NCI-H2196 treated with DMSO at 0.1 percent for 48 hours (cell line): ENCODE measurements at regions not wholly inside any gene's neighbourhood (a gene's known extent, or its start where the extent isn't known, plus 50 kb on each side); places are given as distances from the start of the nearest gene placed in this dataset.

Source experiments
- DNase-seq: peaks from one replicate; lab custom pipeline; 2025; ENCODE audit not compliant: unreplicated experiment; lab: John Stamatoyannopoulos, UW

DNA sequence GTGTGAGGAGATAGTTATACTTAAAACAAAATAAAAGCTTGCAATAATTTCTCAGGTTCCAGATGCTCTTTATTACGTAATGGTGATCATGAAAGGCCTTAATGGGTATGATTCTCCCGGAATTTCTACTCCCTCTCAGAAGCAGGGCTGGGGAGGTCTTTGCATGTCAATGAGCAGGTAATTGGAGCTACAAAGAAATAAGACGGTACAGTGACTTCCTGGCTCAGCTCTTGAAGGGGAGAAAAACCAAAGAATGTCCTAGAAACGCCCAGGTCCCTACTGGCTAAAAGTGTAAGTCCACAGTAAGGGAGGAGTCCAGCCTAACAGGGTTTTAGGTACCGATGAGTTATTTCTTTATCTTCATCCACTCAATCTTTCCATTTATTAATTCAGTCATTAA is 390.9 kb downstream of the TMEM114 start:
- DNase-seq, result no peak

DNA sequence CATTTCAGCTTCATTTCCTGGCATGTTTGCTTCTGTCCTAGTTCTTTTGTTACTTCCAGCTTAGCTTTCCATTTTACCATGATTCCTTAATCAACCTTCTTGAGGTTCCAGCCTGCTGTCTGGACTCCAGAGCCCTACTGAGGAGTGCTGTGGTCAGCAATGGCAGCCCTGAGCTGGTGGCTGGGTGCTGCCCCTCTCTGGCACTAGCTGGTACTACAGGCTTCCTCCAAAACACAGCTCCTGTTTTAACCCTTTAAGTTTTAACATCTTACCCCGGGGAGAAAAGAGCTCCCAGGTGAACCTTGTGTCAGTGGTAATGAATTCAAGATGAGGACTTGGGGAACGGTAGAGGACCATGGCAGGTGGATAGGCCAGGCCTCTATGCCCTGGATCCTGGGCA is 395.5 kb downstream of the TMEM114 start:
- DNase-seq, result no peak

GRCh38 chr16:8188841-8189240 is 401.5 kb downstream of the TMEM114 start:
- no peak for DNase-seq

DNA sequence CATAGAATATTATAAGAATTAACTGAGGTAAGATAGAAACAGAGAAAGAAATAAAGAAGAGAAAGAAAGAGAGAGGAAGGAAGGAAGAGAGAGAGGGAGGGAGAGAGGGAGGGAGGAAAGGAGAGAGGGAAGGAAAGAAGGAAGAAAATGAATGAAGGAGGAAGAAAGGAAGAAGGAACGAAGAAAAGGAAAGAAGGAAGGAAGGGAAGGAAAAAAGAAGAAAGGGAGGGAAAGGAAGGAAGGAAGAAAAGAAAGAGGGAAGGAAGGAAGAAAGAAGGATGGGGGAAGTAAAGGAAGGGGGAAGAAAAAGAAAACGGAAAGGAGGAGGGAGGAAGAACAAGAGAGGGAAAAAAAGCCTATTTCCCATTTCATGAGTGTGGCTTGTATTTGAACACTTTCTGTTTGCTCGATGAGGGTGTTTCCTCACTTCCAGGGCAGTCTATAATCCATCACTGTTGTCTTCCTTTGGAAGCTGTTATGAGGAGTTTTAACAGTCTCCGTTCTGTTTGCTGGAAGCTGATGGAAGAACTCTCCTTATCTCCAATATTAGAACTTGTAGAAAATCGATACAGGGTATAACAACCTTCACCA is 402.4 kb downstream of the TMEM114 start:
- DNase-seq, result no peak

DNA sequence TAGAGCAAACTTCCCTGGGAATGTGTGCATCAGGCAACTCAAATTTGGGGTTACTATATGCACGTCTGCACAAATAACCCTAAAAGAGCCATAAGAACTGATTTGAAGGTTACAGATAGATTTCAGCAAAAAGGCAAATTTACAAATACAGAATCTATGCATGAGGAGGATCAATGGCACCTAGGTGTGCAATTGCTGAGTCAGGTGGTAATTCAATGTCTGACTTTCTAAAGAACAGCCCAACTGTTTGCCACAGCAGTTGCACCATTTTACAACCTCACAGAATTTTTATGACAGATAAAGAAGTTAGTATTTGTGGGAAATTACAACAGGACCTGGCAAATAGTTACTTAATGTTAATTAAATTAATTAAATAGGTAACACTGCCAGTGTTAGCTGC is 405.5 kb downstream of the TMEM114 start:
- no peak for DNase-seq

GRCh38 chr16:8183176-8184099 is 406.9 kb downstream of the TMEM114 start:
- DNase-seq, result no peak

GRCh38 chr16:8182761-8183160 is 407.6 kb downstream of the TMEM114 start:
- DNase-seq, result no peak

DNA sequence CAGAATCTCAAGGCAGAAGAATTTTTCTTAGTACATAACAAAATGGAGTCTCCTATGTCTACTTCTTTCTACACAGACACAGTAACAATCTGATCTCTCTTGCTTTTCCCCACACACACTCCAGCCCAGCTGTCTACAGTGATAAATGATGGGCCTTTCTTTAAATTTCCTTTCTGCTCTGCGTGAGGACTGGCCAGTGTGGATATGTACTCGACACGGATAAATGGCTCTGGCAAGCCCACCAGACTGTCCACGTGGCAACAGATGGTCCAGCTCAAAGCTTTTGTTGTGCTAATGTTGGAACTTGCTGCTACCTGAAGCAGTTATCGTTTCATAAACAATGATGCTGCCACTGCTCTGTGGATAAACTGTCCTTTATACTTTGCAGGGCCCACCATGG is 410.7 kb downstream of the TMEM114 start:
- no peak for DNase-seq

DNA sequence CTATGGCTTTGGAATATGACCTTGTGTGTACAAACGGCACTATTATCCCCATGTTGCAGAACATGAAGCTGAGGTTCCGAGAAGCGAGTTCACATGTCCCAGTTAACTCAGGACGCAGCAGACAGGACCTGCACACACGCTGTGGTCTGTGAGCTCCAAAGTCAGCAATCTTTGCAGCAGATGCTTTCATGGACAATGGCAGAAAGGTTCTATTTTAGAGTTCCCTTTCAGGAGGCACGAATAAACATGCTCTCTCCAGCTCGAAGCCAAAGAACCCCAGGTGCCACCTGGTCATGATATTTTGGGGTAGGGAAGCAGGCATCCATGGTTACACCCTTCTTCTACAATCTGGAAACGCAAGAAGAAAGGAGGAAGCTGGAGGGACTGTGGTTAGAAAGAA is 412.0 kb downstream of the TMEM114 start:
- DNase-seq, result no peak

GRCh38 chr16:8175411-8175810 is 414.9 kb downstream of the TMEM114 start:
- no peak for DNase-seq

DNA sequence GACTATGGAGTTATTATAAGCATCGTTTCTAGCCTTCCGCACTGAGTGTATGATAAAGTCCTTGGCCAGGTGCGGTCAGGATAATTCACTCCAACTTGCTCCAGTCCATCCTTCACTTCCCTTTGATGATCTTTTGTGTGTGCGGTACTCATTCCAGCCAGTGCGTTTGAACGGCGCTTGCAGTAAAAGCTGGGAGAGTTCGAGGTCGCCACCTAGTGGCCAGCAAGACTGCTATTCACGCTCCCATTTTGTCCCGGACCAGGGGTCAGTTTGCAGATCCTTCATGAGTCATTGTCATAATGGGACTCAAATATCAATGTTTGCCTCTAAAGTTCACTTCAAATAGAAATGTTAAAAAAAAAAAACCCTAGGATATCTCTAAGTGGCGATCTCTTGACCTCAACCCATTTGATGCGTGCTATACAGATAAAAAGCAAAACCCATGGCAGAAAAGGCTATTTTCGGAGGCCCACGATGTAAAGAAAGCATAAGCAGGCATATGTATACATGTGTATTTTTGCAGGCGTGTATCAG is 417.1 kb downstream of the TMEM114 start:
- peak; percentile 56 for DNase-seq

DNA sequence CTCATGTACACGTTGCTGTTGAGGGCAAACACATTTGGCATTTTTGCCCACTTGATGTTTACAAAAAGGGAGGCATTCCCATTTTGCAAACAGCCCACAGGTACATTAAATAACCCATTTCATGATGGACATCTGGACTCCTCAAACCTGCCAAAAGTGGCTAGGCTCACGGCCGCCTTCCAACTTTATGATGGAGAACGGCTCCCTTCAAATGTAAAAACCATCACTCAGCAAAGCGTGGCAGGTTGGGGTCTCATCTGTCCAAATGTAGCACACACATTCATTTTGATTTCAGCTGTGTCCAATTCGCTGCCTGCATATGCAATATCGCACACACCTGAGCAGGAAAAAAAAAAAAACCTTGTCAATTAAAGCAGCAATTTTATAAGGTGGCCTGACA is 417.8 kb downstream of the TMEM114 start:
- DNase-seq, result no peak

DNA sequence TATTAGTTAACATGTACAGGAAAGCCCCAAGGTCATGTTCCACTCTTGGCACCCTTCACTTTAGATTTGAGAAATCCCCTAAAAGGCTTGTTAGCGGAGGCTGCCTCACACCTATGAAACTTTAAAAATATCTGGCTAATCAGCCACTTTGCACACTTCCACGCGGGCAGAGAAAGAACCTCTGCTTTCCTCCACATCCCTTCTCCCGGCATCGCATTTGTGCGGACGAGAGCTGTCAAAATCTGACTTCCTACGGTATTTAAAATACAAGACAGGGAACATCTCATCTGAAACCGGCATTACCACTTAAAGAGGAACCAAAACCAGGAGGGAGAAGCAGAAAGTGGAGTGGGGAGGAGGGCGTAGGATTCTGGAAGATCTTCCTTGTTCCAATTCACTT is 422.3 kb downstream of the TMEM114 start:
- no peak for DNase-seq

DNA sequence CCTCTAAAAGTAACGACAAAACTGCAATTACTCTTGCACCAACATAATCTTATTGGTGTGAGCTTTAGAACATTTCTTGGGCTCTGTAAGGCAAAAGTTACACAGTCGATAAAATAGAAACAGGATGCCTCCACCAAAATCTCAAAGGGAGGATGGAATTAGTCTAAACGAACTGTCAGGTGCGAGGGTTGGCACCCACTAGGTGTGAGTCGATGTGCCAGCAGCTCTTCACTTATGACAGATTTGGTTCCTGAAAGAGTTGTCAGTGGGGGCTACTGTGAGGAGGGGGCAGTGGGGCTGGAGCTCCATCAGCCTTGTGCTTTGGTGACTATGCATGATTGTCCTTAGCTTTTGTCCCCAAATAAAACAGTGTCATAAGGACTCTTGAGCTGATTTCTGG is 422.9 kb downstream of the TMEM114 start:
- DNase-seq, result no peak

DNA sequence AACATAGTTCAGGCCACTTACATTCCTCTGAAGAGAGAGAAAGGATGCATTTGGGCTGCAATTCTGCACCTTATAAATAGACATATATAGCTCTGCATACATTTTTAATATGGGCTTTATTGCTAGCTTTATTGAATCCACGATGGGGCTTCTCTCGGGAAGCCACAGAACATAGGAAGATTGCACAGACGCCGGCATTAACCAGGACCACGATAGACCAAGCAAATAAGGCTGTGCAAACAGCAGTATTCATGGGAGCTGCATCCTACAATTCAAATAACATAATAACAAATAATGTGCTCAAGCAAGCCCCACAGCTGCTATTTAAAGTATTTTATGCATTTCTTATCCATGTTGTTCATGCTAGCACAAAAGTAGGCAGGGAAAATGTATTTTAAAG is 432.3 kb downstream of the TMEM114 start:
- DNase-seq, result no peak

- DNase-seq, result no peak
These were observed 435.0 kb downstream of the TMEM114 start for GRCh38 chr16:8155275-8155674.

- no peak for DNase-seq
These were observed 443.9 kb downstream of the TMEM114 start for GRCh38 chr16:8146256-8147012.

- no peak for DNase-seq
These were observed 451.6 kb downstream of the TMEM114 start for GRCh38 chr16:8138666-8139065.

DNA sequence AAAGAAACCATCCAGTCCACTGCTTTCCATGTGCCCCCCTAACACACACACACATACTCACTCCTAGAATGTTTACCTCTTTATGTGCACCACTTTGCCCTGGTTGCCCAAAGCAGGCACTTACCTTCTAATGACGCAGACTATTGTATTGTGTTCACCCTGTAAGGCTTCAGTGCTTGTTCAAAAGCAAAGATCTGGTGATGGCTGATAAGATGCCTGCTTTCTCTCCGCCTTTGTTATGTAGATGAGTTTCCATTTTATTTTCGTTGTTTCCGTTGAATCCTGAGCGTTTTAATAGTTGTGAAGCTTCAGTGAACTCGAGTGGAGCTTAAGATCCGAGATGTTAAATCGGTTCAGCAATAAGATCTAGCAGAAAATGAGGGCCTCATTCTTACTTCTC is 452.7 kb downstream of the TMEM114 start:
- DNase-seq, result no peak

DNA sequence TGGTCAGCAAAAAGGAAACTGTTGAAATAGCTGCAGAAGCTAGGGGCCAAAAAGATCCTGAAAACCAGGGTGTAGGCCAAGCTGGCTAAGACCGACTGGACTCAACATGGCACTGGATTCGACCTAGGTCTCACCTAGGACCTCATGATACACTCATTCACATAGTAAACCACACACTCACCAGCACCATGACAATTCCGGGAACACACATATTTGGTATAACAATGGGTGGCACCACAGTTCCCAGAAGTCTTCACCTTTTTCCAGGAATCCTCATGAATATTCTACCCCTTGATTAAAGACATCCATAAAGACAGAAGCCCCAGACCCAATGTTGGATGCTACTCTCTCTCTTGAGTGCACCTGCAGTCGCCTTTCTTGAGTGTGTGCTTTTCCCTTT is 460.1 kb downstream of the TMEM114 start:
- DNase-seq, result no peak

- no peak for DNase-seq
These were observed 463.2 kb downstream of the TMEM114 start for GRCh38 chr16:8127070-8127469.

- DNase-seq, result no peak
These were observed 464.0 kb downstream of the TMEM114 start for GRCh38 chr16:8126313-8126712.
